ENCODE measurements at regions not wholly inside any gene's neighbourhood (a gene's known extent, or its start where the extent isn't known, plus 50 kb on each side); places are given as distances from the start of the nearest gene placed in this dataset.

DNA sequence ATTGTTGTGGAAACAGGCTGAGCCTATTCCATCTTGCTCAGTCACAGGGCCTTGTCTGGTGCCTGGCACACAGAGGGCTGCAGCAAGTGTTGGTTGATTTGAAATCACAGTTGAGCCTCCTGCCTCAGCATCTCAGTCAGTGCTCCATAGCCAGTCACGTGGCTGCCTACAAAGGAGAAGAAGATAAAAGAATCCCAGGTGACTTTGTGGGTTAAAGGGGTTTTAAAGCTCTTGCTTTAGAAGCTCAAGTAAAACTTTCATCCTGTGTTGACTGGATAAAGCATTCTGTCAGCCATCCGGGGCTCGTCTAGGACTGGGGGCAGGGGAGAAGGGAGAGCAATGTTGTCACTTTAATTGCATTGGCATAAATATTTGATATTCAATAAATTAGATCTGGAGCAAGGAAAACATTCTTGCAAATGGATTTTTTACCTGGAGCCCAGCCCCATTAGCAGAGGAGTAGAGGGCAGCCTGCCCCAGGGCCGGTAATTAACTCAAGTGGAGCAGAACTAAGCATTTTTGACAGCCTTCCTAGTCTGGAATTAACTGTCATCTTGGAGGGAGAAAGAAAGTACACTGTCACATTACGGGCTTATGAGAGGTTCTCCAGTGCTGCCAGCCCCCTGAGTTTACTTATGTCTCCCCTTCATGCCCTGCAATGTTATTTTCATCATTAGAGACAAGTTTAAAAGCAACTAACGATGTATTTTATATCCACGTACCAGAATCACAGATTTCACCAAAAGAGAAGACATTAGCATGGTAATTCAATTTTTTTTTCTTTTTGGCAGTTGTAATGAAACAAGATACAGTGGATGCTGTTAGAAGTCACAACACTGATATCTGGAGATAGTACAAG, 71.7 kb upstream of the GTSF1L start:
- ChIA-PET POLR2A (no interaction called here), CTCF (no interaction called here)
- Histone ChIP-seq H3K4me2 (replicated peaks; ENCODE audit: low read depth, low read length, poor library complexity, severe bottlenecking) (no peak overlapping the region), H3K27ac (ENCODE audit: low read length in 2 of 2) (no peak overlapping the region), H3K4me3 (ENCODE audit: control extremely low read depth in 1 of 5, extremely low read depth in 1 of 5, insufficient read depth in 1 of 5, low read depth in 2 of 5, low read length in 4 of 5) (no peak overlapping the region), H2AFZ (ENCODE audit: insufficient read depth, low read depth, low read length, poor library complexity, severe bottlenecking) (no peak overlapping the region), H3K9ac (ENCODE audit: low read length) (no peak overlapping the region), H3K36me3 (replicated peaks in 1 of 2; ENCODE audit: control extremely low read depth in 1 of 2, control insufficient read depth in 1 of 2, extremely low read depth in 1 of 2, insufficient read depth in 2 of 2, low read length in 1 of 2) (no peaks in the 10 kb centered on the region), H3K79me2 (ENCODE audit: control insufficient read depth, insufficient read depth, low read length) (no peaks in the 10 kb centered on the region), H3K4me1 (ENCODE audit: control insufficient read depth in 2 of 2, insufficient read depth in 2 of 2, low read length in 2 of 2) (no peaks in the 10 kb centered on the region), H3K27me3 (replicated peaks in 1 of 4; ENCODE audit: control extremely low read depth in 1 of 4, control insufficient read depth in 3 of 4, insufficient read depth in 4 of 4, low read length in 3 of 4) (no peaks in the 10 kb centered on the region), H4K20me1 (ENCODE audit: control insufficient read depth, insufficient read depth, low read length, poor library complexity, severe bottlenecking) (no peaks in the 10 kb centered on the region), H3K9me3 (ENCODE audit: control extremely low read depth in 1 of 3, control insufficient read depth in 2 of 3, insufficient read depth in 1 of 3, low read length in 2 of 3) (peaks cover 0 to 5% (median 3%) of the 10 kb centered on the region in 3 donors)
- DNase-seq (no peak), ATAC-seq (ENCODE audit: low read depth) (no peak)
- Mint-ChIP-seq H3K27me3 (peaks cover 15% of the 10 kb centered on the region), H3K27ac (no peak overlapping the region), H3K4me3 (no peak overlapping the region), H3K4me1 (no peaks in the 10 kb centered on the region), H3K9me3 (ENCODE audit: insufficient read depth) (peaks cover 1% of the 10 kb centered on the region)
- intact Hi-C loops (cut with micrococcal nuclease) = no loop called here
- TF ChIP-seq, protein P1, sequence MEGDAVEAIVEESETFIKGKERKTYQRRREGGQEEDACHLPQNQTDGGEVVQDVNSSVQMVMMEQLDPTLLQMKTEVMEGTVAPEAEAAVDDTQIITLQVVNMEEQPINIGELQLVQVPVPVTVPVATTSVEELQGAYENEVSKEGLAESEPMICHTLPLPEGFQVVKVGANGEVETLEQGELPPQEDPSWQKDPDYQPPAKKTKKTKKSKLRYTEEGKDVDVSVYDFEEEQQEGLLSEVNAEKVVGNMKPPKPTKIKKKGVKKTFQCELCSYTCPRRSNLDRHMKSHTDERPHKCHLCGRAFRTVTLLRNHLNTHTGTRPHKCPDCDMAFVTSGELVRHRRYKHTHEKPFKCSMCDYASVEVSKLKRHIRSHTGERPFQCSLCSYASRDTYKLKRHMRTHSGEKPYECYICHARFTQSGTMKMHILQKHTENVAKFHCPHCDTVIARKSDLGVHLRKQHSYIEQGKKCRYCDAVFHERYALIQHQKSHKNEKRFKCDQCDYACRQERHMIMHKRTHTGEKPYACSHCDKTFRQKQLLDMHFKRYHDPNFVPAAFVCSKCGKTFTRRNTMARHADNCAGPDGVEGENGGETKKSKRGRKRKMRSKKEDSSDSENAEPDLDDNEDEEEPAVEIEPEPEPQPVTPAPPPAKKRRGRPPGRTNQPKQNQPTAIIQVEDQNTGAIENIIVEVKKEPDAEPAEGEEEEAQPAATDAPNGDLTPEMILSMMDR (IDR thresholded peaks at IDR 0.05) = no peak
- no peak for TF ChIP-seq EZH2 (IDR thresholded peaks at IDR 0.05; ENCODE audit: borderline replicate concordance, insufficient read depth, low read depth, low read length, poor library complexity, severe bottlenecking)
- 88% methylated on average over 1 of the region's 7 CpGs for WGBS (ENCODE audit: insufficient coverage)

DNA sequence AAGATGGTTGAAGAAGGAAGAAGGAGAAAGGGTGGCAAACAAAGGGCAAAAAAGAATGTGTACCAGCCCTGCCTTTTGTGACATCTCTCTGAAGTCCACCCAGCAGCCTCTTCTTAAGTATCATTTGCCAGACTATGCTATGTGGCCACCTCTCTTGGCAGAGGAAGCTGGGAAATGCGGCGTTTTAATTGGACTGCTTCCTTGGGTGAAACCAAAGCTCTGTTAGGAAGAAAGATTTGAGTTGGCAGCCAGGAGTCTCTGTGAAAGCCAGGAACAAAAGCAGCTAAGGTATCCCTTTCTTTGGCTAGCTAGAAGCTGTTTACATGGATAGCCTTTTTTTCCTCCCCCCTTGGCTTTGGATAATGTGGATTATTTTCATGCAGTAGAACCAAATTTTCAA, 67.5 kb upstream of the GTSF1L start:
- Histone ChIP-seq H3K27me3 (replicated peaks in 1 of 4; ENCODE audit: control extremely low read depth in 1 of 4, control insufficient read depth in 3 of 4, insufficient read depth in 4 of 4, low read length in 3 of 4) (no peaks in the 10 kb centered on the region), H3K4me2 (replicated peaks; ENCODE audit: low read depth, low read length, poor library complexity, severe bottlenecking) (no peak overlapping the region), H2AFZ (ENCODE audit: insufficient read depth, low read depth, low read length, poor library complexity, severe bottlenecking) (no peak overlapping the region), H3K36me3 (replicated peaks in 1 of 2; ENCODE audit: control extremely low read depth in 1 of 2, control insufficient read depth in 1 of 2, extremely low read depth in 1 of 2, insufficient read depth in 2 of 2, low read length in 1 of 2) (no peaks in the 10 kb centered on the region), H3K27ac (ENCODE audit: low read length in 2 of 2) (no peak overlapping the region), H3K79me2 (ENCODE audit: control insufficient read depth, insufficient read depth, low read length) (no peaks in the 10 kb centered on the region), H3K9ac (ENCODE audit: low read length) (no peak overlapping the region), H3K9me3 (ENCODE audit: control extremely low read depth in 1 of 3, control insufficient read depth in 2 of 3, insufficient read depth in 1 of 3, low read length in 2 of 3) (peaks cover 0 to 5% (median 3%) of the 10 kb centered on the region in 3 donors), H4K20me1 (ENCODE audit: control insufficient read depth, insufficient read depth, low read length, poor library complexity, severe bottlenecking) (no peaks in the 10 kb centered on the region), H3K4me1 (ENCODE audit: control insufficient read depth in 2 of 2, insufficient read depth in 2 of 2, low read length in 2 of 2) (no peaks in the 10 kb centered on the region), H3K4me3 (ENCODE audit: control extremely low read depth in 1 of 5, extremely low read depth in 1 of 5, insufficient read depth in 1 of 5, low read depth in 2 of 5, low read length in 4 of 5) (no peak overlapping the region)
- WGBS (ENCODE audit: insufficient coverage) = 100% methylated on average over 2 of the region's 2 CpGs
- peaks cover 7% of the 10 kb centered on the region for H3K9me3 Mint-ChIP-seq (ENCODE audit: insufficient read depth)
- no peak overlapping the region for H3K4me3 Mint-ChIP-seq
- no peak overlapping the region for H3K27ac Mint-ChIP-seq
- no peak for DNase-seq
- no peaks in the 10 kb centered on the region for H3K4me1 Mint-ChIP-seq
- intact Hi-C loops (cut with micrococcal nuclease) = no loop called here
- no peak for ATAC-seq (ENCODE audit: low read depth)
- peaks cover 22% of the 10 kb centered on the region for H3K27me3 Mint-ChIP-seq
- POLR2A ChIA-PET = no interaction called here
- CTCF ChIA-PET = no interaction called here
- no peak for TF ChIP-seq EZH2 (IDR thresholded peaks at IDR 0.05; ENCODE audit: borderline replicate concordance, insufficient read depth, low read depth, low read length, poor library complexity, severe bottlenecking)
- TF ChIP-seq, protein P1 (IDR thresholded peaks at IDR 0.05) = no peak
